ENCODE measurements at regions not wholly inside any gene's neighbourhood (a gene's known extent, or its start where the extent isn't known, plus 50 kb on each side); places are given as distances from the start of the nearest gene placed in this dataset.

- DNase-seq (ENCODE audit: extremely low read depth, low read depth, low spot score): no peak
Observed at GRCh38 chr13:89920461-89920860, 1427.0 kb upstream of the MIR17HG start.

- no peak for DNase-seq (ENCODE audit: extremely low read depth, low read depth, low spot score)
Observed at GRCh38 chr13:89923052-89923451, 1424.4 kb upstream of the MIR17HG start.

DNA sequence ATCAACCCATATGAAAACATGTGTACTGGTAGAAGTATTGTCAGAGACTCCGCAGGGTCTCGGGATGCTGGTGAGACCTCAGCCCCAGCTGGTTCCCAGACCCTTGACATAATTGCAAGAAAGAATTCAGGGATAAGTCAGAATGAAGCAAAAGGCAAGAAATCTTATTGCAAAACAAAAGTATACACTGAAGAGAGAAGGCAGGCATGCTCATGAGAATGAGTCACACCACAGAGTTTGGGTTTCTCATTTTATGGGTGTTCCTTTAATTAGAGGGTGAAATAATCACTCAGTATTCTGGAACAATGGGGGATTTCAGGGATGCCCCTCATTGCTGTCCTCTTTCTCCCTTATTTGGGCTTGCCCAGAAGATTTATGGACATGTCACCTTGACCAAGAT is 1423.8 kb upstream of the MIR17HG start:
- DNase-seq (ENCODE audit: extremely low read depth, low read depth, low spot score): no peak

DNA sequence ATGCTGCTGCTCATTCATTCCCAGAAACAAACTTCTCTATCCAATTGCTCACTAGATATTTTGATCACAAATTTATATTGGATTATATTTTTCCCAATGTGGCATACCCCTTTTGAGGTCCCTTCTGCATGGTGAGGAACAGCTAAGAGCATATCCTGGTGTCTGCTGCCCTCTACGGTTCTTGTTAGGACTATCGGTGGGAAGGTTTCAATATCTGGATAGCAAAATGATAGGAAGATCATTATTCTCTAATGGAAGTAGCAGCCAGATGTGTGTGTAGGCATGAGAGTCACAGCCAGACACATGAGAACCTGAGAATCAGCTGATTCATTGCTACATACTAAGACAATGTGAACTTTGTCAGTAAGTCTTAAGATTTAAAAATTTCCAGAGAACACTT is 1422.4 kb upstream of the MIR17HG start:
- peak; percentile 4 for DNase-seq (ENCODE audit: extremely low read depth, low read depth, low spot score)

- DNase-seq (ENCODE audit: extremely low read depth, low read depth, low spot score): no peak
Observed at GRCh38 chr13:89930861-89931260, 1416.6 kb upstream of the MIR17HG start.

DNA sequence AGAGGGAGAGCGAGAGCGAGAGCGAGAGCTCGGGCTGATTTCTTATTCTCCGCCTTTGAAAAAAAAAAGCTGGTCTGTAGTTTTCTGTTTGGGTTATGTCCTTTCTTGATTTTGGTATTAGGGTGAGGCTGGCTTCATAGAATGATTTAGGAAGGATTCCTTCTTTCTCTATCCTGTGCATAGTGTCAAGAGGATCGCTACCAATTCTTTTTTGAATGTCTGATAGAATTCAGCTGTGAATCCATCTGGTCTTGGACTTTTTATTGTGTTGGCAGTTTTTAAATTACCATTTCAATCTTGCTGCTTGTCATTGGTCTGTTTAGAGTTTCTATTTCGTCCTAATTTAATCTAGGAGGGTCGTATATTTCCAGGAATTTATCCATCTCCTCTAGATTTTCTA is 1414.6 kb upstream of the MIR17HG start:
- no peak for DNase-seq (ENCODE audit: extremely low read depth, low read depth, low spot score)

DNA sequence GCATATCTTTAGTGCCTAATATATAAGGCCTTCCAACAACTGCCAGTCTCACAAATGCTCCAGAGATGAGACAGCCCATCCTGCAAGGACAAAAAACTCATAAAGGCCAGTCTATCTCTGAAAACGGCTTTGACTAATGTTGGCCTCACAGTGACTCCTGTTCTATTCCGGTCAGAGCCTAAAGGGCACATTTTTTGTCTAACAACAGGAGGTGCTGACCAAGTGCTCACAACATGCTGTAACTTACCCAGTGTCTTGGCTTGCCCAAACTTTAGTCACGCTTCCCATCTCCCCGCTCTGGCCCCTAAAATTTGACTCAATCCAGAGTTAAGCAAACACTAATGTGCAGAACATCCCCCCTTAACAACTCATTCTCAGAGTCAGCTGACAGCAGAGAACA is 1411.2 kb upstream of the MIR17HG start:
- DNase-seq (ENCODE audit: extremely low read depth, low read depth, low spot score): no peak

DNA sequence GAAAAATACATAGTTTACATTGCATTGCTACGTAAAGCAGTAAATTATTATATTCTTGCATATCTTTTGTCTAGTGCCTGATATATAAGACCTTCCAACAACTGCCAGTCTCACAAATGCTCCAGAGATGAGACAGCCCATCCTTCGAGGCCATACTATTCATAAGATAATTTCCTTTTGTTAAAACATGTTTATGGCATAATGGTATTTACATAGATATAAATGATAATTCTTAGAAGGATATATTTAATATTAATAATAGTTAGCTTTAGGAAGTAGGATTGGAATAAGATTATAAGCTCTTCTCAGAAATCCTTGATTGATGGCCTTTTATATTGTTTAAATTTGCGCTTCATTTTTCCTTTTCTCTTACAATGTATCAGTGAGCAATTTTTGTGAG is 1410.1 kb upstream of the MIR17HG start:
- no peak for DNase-seq (ENCODE audit: extremely low read depth, low read depth, low spot score)

- DNase-seq (ENCODE audit: extremely low read depth, low read depth, low spot score): no peak
Observed at GRCh38 chr13:89940383-89940782, 1407.1 kb upstream of the MIR17HG start.

DNA sequence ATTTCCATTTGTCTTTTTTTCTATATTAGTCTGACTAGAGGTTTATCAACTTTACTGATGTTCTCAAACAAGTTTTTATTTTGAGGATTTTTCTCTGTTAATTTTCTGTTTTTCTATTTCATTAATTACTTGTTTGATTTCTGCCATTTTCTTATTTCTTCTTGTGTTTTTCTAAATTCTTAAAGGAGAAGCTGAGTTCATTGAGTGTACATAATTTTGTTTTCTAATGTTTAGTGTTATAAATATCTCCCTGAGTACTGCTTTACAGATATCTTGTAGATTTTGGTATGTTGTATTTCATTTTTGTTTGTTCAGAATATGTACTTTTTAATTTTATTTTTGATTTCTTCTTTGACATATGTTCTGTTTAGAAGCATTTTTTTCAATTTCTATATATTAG is 1404.3 kb upstream of the MIR17HG start:
- DNase-seq (ENCODE audit: extremely low read depth, low read depth, low spot score): no peak

GRCh38 chr13:89950225-89950624 is 1397.3 kb upstream of the MIR17HG start:
- no peak for DNase-seq (ENCODE audit: extremely low read depth, low read depth, low spot score)

GRCh38 chr13:89951341-89951740 is 1396.1 kb upstream of the MIR17HG start:
- no peak for DNase-seq (ENCODE audit: extremely low read depth, low read depth, low spot score)

- DNase-seq (ENCODE audit: extremely low read depth, low read depth, low spot score): no peak
Observed at GRCh38 chr13:89953581-89953980, 1393.9 kb upstream of the MIR17HG start.

GRCh38 chr13:89955773-89956172 is 1391.7 kb upstream of the MIR17HG start:
- no peak for DNase-seq (ENCODE audit: extremely low read depth, low read depth, low spot score)

- DNase-seq (ENCODE audit: extremely low read depth, low read depth, low spot score): no peak
Observed at GRCh38 chr13:89959074-89959473, 1388.4 kb upstream of the MIR17HG start.

DNA sequence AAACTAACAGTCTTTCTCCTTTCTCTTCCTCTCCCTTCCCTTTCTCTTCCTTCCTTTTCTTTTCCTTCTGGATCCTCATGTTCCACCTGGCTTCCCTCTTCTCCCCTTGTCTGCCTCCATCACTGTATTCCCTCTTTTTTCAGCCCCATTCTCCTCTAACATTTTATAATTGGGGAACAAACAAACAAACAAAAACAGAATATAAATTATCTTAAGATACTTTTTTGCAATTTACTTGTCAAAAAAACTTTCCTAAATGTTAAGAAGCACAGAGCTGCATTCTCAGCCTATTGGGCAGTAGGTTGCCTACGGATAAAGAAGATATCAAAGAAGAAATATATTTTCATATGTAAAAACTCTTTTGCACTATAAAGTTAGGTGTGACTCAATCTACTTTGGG is 1382.2 kb upstream of the MIR17HG start:
- no peak for DNase-seq (ENCODE audit: extremely low read depth, low read depth, low spot score)

DNA sequence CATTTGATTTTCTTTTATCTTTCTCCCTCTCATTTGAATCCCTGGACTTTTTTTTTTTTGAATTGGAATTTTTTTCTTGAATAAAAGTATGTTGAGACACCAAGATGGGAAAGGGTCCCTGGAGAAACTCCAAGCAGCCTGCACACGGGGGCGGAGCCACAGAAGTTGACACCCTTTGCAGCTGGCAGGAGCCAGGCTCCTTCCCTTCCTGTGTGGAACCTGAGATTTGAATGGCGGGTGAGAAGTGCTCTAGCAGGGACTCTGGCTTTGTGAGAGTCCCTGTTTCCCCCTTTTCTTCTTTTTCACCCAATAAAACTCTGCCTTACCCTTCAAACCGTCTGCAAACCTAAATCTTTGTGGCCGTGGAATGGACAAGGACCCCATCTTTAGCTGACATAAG is 1381.0 kb upstream of the MIR17HG start:
- DNase-seq (ENCODE audit: extremely low read depth, low read depth, low spot score): no peak

- no peak for DNase-seq (ENCODE audit: extremely low read depth, low read depth, low spot score)
Observed at GRCh38 chr13:89967701-89968100, 1379.8 kb upstream of the MIR17HG start.

GRCh38 chr13:89968470-89968869 is 1379.0 kb upstream of the MIR17HG start:
- DNase-seq (ENCODE audit: extremely low read depth, low read depth, low spot score): no peak

GRCh38 chr13:89970353-89970709 is 1377.2 kb upstream of the MIR17HG start:
- no peak for DNase-seq (ENCODE audit: extremely low read depth, low read depth, low spot score)

DNA sequence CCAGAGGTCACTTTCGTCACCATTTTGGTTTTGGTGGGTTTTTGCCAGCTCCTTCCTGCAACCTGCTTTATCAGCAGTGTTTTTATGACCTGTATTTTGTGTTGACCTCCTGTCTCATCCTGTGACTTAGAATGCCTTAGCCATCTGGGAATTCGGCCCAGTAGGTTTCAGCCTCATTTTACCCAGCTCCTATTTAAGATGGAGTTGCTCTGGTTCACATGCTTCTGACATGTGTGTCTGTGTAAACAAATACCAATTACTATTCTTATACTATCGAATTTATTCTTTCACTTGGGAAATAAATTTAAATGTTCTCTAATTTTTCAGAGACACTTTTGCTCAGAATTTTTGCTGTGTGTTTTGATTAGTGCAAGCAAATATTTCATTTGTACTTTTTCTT is 1370.3 kb upstream of the MIR17HG start:
- DNase-seq (ENCODE audit: extremely low read depth, low read depth, low spot score): no peak

GRCh38 chr13:89980896-89981295 is 1366.6 kb upstream of the MIR17HG start:
- DNase-seq (ENCODE audit: extremely low read depth, low read depth, low spot score): no peak

DNA sequence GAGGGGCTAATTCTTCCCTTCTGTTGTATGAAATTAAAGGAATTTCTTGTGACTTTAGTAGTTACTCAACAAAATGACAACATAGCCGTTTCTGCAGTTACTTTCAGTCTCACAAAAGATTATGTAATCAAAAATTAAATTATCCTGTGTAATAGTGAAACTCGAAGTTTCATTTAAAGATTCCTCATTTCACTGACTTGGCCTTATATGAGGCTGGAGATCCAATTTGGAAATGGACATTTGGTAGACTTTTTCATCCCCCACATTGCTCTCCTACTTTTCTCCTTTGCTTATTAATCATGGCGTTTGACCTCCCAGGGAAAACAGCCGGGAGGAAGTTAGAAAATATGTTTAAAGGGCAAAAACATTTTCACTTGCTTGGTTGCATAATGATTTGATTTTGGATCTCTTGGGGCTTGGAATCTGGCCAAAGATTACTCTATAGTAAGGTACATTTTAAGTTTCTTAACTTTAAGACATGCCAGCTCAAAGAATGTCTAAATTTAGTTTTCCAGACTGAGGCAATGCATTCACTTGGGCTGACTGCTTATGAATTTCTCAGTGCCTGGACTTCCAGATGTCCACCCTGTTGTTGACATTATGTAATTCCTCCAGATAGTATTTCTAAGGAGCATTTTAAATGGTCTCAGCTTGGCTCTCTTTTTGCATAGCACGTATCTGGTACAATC is 1364.9 kb upstream of the MIR17HG start:
- no peak for DNase-seq (ENCODE audit: extremely low read depth, low read depth, low spot score)

All from glomerular endothelial cell (primary cell).